ENCODE measurements at regions not wholly inside any gene's neighbourhood (a gene's known extent, or its start where the extent isn't known, plus 50 kb on each side); places are given as distances from the start of the nearest gene placed in this dataset.

DNA sequence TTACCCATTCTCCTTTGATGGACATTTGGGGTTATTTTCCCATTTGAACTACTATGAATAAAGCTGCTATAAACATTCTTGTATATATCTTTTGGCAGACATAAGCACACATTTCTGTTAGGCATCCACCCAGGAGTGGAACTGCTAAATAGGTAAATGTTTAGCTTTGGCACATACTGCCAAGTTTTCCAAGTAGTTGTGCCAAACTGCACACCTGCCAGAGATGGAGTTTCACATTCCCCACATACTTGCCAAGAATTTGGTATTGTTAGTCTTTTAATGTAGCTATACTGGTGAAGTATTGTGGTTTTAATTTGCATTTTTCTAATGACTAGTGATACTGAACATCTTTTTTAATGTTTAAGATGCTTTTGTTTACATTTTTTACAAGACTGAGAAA lies 201.0 kb downstream of the GXYLT1 start:
- no peak for TF ChIP-seq CTCF (IDR thresholded peaks at IDR 0.05)

- no peak for TF ChIP-seq CTCF (IDR thresholded peaks at IDR 0.05)
Measured at GRCh38 chr12:41942354-41942753, 202.3 kb downstream of the GXYLT1 start.

DNA sequence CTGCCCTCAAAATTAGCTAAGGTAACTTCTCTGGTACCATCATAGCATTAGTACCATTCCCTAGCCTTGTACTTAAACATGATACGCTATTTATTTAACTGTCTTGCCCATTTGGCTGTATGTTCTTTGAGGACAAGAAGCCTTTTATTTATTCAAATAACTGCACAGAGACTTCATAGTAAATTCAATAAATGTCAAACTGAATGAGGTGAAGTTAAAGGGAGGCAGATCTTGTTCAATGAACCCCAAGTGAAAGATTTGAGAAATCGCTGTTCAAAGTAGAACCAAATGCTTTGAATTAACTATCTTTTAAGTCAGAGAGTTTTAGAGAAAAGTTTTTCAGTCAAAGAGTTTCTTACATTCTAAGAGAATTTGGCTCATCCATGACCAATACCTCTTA lies 203.6 kb downstream of the GXYLT1 start:
- no peak for TF ChIP-seq CTCF (IDR thresholded peaks at IDR 0.05)

GRCh38 chr12:41940571-41940970 lies 204.1 kb downstream of the GXYLT1 start:
- TF ChIP-seq CTCF (IDR thresholded peaks at IDR 0.05): no peak

DNA sequence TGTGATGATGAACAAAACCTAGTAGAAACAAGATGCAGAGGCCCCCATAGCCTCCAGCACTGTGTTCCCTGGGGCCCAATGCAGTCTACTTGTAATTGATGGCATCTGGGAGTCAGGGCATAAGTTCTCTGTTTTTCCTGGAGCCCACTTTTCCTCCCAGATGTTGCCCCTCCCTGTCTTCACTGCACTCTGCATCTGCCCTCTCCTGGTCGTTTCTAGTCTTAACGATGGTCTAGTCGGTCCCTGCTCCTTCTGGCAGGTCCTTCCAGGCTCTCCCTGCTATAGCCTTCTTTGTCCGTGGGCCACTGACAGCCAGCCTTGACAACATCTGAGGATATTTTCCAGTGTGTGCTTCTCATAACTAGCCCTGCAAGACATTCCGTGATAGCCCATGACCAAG lies 208.3 kb downstream of the GXYLT1 start:
- TF ChIP-seq CTCF (IDR thresholded peaks at IDR 0.05): no peak

DNA sequence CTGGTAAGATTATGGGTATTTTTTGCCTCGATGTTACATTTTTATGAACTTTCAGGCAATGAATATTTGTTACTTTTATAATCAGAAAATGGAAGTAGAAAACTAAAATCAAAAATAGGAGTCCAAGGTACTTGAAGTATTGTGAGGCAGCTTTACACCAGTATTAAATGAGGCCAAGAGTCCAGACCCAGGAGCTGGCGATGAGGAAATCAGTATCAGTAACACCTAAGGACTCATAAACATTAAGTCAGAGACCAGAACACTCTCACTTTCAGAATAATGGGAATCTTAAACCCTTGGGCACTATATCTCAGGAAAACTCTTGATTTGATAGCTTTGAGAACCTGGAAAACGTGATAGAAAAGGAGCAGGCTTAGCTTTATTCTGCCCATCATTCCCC lies 208.8 kb downstream of the GXYLT1 start:
- no peak for TF ChIP-seq CTCF (IDR thresholded peaks at IDR 0.05)

GRCh38 chr12:41932470-41932991 lies 212.1 kb downstream of the GXYLT1 start:
- no peak for TF ChIP-seq CTCF (IDR thresholded peaks at IDR 0.05)

DNA sequence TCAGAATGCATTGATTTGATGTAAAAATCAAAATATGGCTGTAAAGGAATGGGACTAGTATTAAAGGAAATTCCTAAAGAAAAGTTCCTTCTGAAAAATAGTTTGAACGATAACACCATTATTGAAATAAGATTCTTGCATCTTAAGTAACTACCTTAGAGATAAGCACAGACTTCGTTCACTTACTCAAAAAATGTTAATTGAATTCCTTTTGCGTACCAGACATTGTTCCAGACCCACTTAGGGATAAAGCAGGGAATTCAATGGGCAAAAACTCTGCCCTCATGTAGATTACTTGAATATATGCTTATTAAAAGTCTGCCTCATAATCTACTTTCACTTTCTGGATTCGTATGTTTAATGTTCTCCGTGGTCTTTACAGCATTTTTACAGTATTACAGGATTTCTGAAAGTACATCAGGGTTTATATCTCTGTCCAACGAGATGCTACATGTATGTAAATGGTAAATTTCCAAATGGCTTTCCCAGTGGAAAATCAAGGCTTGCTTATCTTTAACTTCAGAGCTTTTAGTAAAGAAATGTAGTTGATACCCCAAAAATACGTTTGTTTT lies 213.7 kb downstream of the GXYLT1 start:
- TF ChIP-seq CTCF (IDR thresholded peaks at IDR 0.05): no peak

Data from LNCAP (cell line).